ENCODE measurements at regions not wholly inside any gene's neighbourhood (a gene's known extent, or its start where the extent isn't known, plus 50 kb on each side); places are given as distances from the start of the nearest gene placed in this dataset.

GRCh38 chr5:73263001-73263710 lies 90.2 kb downstream of the TMEM174 start:
- TF ChIP-seq POLR2A (IDR thresholded peaks at IDR 0.05) (no peak), CTCF (IDR thresholded peaks at IDR 0.05) (no peak)
